Glomerular endothelial cell (primary cell): ENCODE measurements at regions not wholly inside any gene's neighbourhood (a gene's known extent, or its start where the extent isn't known, plus 50 kb on each side); places are given as distances from the start of the nearest gene placed in this dataset.

Source experiments
- DNase-seq: peaks from one replicate; pipeline ENCODE4 v3.0.0-alpha.2; 2011; ENCODE audit warnings: low read depth, low spot score; ENCODE audit errors: extremely low read depth

DNA sequence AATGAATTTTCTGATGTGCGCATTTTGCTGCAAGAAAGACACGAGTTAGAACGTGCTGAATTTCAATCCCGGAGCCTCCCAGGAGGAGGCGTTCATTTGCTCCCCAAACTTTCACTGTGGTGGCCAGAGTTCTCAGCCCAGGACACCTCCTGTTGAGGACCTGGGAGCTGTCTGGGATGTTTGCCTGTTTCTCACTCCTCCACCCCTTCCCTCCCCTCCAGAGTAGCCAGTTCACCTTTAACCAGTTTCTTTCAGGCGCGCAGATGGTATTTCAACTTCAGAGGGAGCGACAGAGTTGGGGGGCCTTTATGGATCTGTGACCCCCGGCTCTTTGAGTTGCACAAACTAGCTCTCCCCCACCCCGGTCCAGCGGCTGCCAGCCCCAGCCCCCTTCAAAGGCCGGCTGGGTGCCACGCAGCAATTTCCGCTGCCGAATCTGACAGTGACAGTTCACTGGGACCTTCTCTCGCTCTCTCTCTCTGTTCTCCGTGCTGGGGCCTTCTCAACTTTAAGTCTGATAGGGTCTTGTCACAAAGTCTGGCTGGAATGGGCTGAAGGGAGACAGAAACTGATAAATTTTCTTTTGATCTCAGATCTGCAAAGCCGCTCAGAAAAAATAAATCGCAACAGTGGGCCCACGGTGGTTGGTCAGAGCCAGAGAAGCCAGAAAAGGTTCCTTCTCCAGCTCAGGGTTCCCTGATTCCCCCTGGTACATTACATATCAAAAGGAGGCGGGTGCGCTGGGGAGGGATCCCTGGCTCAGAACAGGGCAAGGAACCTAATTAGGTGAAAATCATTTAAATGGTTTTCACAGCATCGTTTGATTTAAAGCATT, 100.0 kb upstream of the STX18 start:
- no peak for DNase-seq

DNA sequence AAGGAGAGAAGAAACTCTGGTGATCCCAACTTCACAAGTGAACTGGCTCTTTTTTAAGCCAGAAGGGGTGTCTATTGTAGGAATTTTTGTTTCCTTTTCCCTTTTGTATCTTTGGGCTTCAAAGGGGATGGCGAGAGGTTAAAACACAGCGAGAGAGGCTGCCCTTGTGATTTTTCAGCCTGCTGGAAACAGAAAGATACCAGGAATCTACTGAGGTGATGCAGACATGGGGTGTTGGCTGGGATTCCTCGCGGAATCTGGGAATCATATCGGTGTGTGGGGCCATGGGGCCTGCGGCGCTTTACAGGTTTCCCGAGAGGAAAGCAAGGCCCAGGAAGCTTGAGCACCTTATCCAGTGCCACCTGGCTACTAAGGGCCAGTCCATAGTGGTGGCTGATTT, 99.4 kb upstream of the STX18 start:
- no peak for DNase-seq

DNA sequence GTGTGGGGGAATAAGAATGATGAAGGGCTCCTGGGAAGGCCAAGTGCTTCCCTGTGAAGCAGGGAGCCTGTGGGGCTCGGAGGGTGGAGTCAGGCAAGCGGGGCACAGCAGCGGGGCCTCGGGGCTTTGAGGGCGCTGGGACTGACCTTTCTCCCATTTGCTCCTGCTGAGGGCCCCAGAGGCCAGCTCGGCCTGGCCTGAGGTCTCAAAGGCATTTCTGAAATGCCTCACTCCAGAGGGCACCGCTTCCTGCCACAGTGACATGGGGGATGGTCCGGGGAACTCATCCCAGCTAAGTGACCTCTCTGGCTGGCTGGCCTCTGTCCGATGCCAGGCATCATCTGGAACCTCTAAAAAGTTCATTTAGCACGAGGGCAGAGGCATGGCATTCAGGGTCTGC, 98.8 kb upstream of the STX18 start:
- no peak for DNase-seq

DNA sequence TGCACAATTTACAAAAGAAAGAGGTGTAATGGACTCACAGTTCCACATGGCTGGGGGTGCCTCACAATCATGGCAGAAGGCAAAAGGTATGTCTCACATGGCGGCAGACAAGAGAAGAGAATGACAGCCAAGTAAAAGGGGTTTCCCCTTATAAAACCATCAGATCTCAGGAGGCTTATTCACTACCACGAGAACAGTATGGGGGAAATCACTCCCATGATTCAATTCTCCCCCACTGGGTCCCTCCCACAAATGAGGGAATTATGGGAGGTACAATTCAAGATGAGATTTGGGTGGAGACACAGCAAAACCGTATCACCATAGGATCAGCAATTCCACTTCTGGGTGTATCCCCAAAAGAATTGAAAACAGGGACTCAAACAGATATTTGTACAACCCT, 97.5 kb upstream of the STX18 start:
- DNase-seq: no peak

DNA sequence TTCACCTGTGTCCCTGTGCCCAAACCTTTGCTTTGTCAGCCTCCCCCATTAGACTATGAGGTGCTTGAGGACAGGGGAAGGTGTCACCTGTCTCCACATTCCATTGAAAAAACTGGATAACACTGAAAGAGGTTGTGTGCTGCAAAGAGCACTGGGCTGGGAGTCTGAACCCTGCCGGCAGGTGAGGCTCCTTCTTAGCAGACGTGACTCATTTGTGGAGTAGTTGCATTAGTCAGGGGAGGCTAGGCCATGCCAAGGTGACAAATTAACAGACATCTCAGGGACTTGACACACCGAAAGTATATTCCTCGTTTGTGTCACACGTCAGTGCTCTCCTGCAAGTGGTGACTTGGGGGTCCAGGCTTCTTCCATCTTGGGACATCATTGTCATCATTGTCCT, 95.9 kb upstream of the STX18 start:
- DNase-seq: no peak

DNA sequence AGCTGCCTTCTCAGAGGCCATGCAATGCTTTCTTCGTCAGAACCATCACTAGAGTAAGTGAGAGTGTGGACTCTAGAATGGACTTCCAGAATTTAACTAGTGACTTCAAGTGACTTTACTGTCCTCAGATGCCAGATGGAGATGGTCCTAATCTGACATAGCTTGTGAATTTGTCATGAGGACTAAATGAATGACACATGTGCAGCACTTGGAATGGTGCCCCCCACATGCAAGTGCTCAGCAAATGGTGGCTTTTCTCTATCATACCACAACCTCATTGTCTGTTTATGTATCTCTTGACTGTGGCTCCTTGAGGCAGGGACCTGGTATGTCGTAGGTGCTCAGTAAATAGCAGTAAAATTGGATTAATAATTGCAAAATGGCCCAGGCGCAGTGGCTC, 91.6 kb upstream of the STX18 start:
- no peak for DNase-seq

DNA sequence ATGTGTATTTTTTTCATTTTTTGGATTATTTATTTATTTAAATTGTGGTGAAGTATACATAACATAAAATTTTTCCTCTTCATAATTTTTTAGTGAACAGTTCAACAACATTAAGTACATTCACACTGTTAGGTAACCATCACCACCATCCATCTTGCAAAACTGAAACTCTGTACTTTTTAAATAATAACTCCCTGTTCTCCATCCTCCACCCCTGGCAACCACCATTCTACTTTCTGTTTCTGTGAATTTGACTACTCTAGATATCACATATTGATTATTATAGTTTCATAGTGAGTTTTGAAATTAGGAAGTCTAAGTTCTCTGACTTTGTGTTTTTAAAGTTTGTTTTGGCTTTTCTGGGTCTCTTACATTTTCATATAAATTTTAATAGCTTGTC, 89.3 kb upstream of the STX18 start:
- no peak for DNase-seq

DNA sequence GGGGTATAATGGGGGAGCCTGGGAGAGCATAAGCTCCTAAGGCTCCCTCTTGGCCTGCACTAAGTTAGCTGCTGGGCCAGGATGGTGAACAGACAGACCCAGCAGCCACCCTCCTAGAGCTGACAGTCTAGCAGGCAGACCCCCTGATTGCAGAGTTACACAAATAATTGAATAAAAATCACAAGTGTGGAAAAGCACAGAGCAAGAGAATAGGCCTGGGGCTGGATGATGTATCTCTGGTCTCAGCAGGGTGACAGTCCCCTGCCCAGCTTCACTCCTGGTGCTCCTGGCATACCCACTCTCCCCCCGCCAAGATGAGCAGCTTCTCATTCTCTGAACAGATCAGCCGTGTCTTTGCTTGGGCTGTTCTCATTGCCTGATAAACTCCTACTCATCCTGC, 86.1 kb upstream of the STX18 start:
- no peak for DNase-seq

DNA sequence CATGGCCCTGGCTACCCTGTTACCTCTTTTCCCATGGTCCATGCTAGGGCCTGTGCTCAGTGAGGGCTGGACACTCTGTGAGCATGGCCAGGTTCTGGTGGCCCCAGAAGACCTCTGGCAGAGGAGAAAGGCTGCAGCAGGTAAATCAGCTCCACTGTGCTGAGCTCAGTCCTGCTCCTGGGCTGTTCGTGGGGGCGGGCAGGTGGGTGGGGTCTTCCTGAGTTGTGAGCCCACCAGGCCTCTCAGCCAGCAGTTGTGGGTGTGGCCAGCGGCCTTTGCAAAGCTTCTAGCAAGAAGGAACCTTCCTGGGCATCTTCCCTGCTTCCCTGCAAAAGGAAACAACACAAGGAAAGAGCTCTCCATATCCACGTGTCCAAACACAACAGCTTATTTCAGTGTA, 85.3 kb upstream of the STX18 start:
- no peak for DNase-seq

DNA sequence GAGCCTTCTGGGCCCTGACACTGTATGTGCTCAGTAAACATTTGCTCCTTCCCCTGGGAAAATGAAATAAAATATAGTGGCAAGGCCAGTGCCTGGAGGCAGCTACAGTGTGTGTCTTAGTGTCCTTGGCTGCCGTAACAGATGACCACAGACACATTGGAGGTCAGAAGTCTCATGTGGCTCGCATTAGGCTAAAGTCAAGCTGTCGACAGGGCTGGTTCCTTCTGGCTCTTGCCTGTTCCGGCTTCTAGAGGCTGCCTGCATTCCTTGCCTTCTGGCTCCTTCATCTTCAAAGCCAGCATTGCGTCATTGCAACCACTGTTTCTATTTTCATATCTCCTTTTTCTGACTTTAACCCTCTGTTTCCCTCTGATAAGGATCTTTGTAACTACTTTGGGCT, 83.6 kb upstream of the STX18 start:
- no peak for DNase-seq

DNA sequence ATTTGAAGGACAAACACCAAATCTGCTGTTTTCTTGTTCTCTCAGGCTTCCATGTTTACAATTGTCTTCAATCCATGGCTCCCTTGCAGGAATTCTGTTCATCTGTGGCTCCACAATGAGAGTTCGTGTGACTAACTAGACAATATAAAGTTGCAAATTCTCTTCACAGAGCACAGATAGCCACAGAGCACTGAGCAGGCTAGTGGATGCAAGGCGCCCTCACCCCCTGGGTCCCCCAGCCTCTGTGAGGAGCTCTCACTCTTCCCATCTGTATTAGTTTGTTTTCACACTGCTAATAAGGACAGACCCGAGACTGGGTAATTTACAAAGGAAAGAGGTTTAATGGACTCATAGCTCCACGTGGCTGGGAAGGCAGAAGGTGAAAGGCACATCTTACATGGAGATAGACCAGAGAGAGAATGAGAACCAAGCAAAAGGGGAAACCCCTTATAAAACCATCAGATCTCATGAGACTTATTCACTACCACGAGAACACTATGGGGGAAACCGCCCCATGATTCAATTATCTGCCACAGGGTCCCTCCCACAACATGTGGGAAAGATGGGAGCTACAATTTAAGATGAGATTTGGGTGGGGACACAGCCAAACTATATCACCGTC, 82.5 kb upstream of the STX18 start:
- no peak for DNase-seq

DNA sequence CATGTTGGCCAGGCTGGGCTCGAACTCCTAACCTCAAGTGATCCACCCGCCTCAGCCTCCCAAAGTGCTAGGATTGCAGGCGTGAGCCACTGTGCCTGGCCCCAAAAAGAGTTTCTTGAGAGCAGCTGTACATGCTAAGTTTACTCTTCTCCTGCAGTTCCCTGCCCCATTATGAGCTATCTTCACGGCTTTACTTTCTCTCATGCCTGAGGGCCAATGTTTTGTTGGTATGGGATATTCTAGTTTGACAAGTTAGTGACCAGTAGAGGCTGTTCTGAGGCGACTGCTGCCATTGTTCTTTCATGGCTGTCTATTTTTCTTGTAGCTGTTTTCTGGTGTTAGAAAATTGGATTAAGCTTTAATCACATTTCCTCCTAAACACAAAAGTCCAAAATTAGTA, 78.0 kb upstream of the STX18 start:
- DNase-seq: no peak

DNA sequence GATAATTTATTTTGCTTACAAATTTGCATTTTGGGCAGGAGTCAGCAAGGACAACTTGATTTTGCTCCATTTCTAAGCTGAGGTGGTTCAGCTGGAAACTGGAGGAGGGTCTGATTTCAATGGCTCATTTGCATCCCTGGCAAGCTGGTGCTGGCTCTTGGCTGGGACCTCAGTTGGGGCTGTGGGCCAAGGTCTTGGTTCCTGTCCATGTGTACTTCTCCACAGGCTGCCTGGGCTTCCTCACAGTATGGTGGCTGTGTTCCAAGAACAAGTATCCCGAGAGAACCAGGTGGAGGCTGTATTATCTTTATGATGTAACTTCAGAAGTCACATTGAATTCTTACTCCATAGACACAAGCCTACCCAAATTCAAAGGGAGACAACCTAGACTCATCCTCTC, 77.0 kb upstream of the STX18 start:
- DNase-seq: no peak

DNA sequence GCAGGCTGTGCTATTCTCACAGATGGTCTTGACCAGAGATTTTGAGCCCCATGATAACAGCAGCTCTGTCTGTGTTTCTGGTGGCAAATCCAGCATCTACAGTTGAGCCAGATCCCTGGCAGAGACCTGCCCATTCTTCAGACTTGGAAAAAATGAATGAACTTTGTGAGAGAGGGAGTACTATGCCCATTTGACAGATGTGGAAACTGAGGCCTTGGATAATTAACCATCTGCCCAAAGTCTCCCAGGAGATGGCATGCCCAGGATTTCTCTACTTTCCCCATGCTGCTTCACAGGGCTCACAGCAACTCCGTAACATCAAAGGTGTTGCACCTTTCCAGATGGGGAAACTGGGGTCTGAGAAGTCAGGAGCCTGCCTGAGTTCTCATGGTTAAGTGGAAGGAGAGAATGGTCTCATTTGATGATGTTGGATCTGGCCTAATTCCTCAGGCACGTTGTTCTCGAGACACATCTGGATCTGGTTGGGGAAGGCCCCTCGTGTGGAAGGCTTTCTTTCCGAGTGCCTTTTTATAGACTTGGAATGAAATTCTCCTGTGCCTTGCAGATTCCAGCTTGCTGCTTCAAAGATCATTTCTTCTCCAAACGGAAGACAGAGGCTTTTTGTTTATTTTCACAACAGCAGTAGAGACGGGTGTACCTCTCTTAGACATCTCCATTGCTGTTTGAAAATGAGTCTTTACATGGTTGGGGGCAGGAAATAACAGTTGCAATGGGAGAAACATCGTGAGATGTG, 73.3 kb upstream of the STX18 start:
- no peak for DNase-seq

DNA sequence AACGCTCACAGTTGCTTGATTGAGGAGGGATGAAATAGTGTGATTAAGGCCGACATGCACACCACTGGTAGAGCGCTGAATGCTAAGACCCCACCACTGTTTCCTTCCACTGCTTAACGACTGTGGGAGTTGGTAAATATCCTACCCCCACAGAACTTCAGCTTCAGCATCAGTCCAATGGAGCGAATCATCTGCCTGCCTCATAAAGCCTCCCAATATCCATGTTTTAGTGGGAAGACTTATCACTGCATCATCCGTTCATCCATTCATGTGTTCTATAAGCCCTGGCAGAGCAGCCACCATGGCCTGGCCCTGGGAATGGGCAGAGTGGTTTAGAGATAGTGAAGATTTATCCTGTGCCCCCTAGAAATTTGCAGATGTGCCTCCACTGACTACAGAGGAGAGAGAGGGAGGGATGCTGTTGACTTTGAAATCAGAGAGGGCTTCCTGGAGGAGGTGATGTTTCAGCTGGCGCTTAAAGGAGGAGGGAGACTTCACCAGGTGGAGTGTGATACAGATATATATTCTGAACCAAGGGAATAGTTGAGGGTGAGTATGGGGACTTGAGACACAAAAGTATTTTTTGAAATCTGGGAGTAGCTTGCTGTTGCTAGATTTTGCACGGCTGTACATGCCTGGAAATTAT, 71.9 kb upstream of the STX18 start:
- no peak for DNase-seq

DNA sequence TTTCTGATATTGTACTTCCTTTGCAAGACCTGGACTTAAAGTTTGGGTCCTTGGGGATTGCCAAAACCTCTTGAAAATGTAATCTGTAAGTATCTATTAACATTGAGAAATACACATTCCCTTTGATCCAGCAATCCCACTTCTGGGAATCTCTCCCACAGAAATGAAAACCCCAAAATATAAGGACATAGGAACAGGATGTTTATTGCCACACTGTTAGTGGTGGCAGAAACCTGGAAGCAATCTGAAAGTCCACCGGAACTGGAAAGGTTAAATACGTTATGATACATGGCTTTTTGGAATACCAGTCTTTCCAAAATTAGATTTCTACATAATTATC, 71.2 kb upstream of the STX18 start:
- DNase-seq: no peak

DNA sequence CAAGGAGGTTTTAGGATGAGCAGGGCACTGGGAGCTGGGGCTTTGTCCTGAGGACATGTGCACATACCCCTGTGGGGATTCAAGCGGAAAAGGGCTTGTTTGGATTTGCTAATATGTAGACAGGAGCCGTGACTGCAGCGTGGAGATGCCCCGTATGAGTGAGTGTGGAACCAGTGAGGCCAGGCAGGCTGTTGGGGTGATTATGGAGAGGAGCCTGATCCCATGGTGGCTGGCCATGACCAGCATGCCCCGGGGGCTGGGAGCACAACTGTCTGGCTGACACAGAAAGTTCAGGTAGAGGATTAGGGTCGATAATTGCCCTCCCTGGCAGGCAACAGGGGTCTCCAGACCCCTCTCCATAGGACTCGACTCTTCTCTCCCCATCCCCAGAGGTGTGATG, 68.8 kb upstream of the STX18 start:
- DNase-seq: no peak

DNA sequence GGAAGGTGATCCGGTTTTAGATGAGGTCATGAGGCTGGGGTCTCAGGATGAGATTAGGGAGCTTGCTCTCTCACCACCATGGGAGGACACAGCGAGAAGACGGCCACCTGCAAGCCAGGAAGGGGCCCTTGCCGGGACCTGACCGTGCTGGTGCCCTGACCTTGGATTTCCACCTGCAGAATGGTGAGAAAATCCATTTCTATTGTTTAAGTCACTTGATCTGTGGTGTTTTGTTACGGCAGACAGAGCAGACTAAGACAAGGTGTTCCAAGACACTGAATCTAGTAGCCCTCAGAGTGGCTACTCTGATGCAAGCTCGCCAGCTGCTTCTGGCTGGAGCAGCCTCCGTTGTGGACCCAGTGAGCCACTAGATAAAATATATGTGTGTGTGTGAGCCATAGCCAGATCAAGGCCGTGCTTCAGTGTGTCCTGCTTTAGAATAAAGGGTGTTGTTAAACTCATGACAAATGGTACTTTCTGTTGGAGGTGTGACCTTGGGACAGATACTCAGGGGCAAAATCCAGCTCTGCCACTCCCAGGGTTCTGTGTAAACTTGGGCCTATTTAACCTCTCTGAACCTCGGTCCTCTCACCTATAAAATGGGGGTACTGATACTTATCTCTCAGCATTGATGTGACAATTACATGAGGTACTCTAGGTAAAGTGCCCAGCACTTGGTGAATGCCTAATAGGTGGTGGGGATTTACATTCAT, 67.9 kb upstream of the STX18 start:
- no peak for DNase-seq

DNA sequence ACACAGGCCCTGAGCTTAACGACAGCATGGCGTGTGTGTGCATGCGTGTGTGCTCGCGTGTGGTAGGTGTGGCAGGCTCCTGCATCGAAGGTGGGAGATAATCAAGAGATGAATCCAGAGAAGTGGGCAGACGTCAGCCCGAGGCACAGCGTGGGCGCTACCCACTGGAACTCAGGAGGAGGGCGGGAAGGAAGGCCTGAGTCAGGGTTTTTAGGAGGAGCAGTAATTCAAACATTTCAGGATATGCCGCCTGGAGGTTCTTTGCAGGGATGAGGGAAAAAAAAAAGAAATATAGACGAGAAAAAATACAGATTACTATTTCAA, 66.3 kb upstream of the STX18 start:
- no peak for DNase-seq

DNA sequence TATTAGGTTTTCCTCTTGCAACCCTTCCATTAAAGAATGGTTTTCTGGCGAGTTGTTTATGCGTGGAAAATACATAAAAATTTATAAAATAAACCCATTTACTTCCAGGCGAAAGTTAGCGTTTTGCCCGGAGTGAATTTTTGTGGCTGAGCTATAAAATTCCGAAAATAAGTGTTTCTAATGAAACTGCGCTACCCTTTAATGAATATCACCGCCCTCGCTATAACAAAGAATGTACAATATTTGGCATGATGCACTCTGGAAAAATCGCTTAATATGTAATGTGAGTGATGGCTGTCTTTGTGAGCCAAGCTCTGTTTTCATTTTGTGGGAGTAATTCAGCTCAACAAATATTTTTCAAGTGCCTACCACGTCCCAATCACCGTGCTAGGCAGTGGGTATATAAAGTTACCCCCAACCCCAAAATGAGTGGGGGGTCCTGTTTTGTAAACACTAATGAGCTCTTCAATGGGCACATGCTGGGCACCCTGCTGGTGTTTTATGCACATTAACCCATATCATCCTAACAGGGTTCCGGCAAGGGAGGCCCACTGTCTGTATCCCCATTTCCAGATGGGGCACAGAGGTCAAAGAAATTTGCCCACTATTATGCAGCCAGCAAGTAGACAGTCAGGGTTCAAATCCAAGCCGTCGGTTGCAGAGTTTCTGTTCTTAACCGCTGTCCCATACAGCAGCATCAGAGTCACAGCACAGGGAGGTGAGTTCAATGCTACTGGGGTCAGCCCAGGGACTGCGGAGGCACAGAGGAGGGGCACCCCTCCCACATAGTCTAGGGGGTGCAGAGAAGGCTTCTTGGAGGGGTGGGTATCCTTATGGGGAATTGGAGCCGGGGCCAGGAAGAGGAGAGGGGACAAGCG, 65.7 kb upstream of the STX18 start:
- DNase-seq: no peak
